ENCODE measurements at regions not wholly inside any gene's neighbourhood (a gene's known extent, or its start where the extent isn't known, plus 50 kb on each side); places are given as distances from the start of the nearest gene placed in this dataset.

DNA sequence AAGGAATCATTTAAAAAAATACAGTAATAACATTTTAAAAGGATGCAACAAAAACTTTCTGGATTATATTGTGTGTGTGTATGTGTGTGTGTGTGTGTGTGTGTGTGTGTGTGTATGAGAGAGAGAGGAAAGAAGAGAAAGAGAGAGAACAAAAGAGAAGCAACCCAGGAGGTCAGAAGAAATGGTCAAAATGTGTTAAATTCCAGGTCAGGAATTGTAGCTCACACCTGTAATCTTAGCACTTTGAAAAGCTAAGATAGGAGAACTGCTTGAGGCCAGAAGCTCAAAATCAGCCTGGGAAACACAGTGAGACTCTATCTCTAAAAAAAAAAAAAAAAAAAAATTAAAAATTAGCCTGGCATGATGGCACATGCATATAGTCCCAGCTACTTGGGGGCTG, 311.8 kb upstream of the CDH12 start:
- TF ChIP-seq CTCF (conservative IDR thresholded peaks at IDR 0.05 in 1 of 2, IDR thresholded peaks at IDR 0.05 in 1 of 2; ENCODE audit: low read depth in 1 of 2, low read length in 2 of 2) (no peak), EZH2 (IDR thresholded peaks at IDR 0.05; ENCODE audit: low read length, missing control alignments) (no peak)

All from fibroblast of lung (primary cell).